K562 (cell line): ENCODE measurements at regions not wholly inside any gene's neighbourhood (a gene's known extent, or its start where the extent isn't known, plus 50 kb on each side); places are given as distances from the start of the nearest gene placed in this dataset.
"Not testable (repeated sequence)": the region's sequence is repeated elsewhere in the genome, so short reads cannot be mapped to it uniquely, and the experiment has no call there.

Source experiments
- ATAC-seq: fragments of 200-7000 bp; cut with Tn5 transposase; 3 replicates; pipeline ENCODE4 v1.9.1; 2020; ENCODE audit warnings: moderate library complexity
- BruUV-seq: library from RNA; stranded (reverse); fragments of 400-500 nt; replicated peaks from 2 replicates; lab custom pipeline; 2021; lab: Mats Ljungman, UMichigan
- CTCF ChIA-PET: fragments of 300-600 bp; formaldehyde crosslinking; extraction: SDS; loops from one replicate; lab custom pipeline; 2021; ENCODE audit warnings: low intra/inter-chr PET ratio; lab: Yijun Ruan, JAX
- POLR2A ChIA-PET: fragments of 300-600, 350-650 bp; sonication (Branson Sonifier 250); formaldehyde crosslinking; extraction: SDS; loops from one replicate; lab custom pipeline; 2021; ENCODE audit warnings: antibody characterized with exemption, inconsistent platforms; lab: Yijun Ruan, JAX
- DNase-seq, 4 experiments: peaks; one replicate each; pipeline versions ENCODE4 v3.0.0 to v3.0.0-alpha.2; 2011 to 2018; ENCODE audit warnings: low spot score in 3 of 4, mixed read lengths in 3 of 4; ENCODE audit errors: extremely low read depth in 1 of 4
- FAIRE-seq: peaks from 2 replicates; lab custom pipeline; 2011; peaks lifted over from hg19 to GRCh38; lab: Jason Lieb, UNC
- H2AFZ ChIP-seq: 2 replicates; pipeline ENCODE4 v1.6.0; 2011; ENCODE audit warnings: low read depth, low read length, control low read depth, inconsistent platforms
- H3K27ac ChIP-seq: fragments of 200-600 bp; 3 replicates; pipeline ENCODE4 v1.8.0; 2011; ENCODE audit warnings: low read depth, mild to moderate bottlenecking, control low read depth, inconsistent platforms, low read length, moderate library complexity, mixed read lengths; ENCODE audit errors: extremely low read depth
- H3K27me3 ChIP-seq, 2 experiments: fragments of 300-600 bp in 1 of 2; 2 replicates in 1 of 2; 3 replicates in 1 of 2; pipeline versions ENCODE4 v1.6.0 to v1.8.0; 2011; ENCODE audit warnings: inconsistent platforms in 2 of 2, low read length in 2 of 2, mild to moderate bottlenecking in 1 of 2, mixed read lengths in 1 of 2, moderate library complexity in 1 of 2; ENCODE audit not compliant: control insufficient read depth in 2 of 2, insufficient read depth in 2 of 2
- H3K36me3 ChIP-seq: fragments of 300-600 bp; 3 replicates; pipeline ENCODE4 v1.8.0; 2011; ENCODE audit warnings: mild to moderate bottlenecking, low read length, inconsistent platforms; ENCODE audit not compliant: control insufficient read depth, insufficient read depth
- H3K4me1 ChIP-seq, 2 experiments: fragments of 200-600 bp in 1 of 2; replicated peaks in 1 of 2; 2 replicates in 1 of 2; 3 replicates in 1 of 2; pipeline versions ENCODE4 v1.5.1 to v1.8.0; 2011; ENCODE audit warnings: inconsistent platforms in 2 of 2, low read length in 2 of 2, mild to moderate bottlenecking in 1 of 2, mixed read lengths in 1 of 2, moderate library complexity in 1 of 2; ENCODE audit not compliant: control insufficient read depth in 2 of 2, insufficient read depth in 2 of 2
- H3K4me2 ChIP-seq: 2 replicates; pipeline ENCODE4 v1.6.1; 2011; ENCODE audit warnings: low read length, control low read depth, inconsistent platforms, mixed read lengths; ENCODE audit not compliant: insufficient read depth
- H3K4me3 ChIP-seq: fragments of 200-600 bp; sonication (generic), shearing (Covaris generic); 2 replicates; pipeline ENCODE4 v1.5.1; 2016; ENCODE audit warnings: control low read depth, inconsistent platforms
- H3K79me2 ChIP-seq: fragments of 200-600 bp; 3 replicates; pipeline ENCODE4 v1.8.0; 2011; ENCODE audit warnings: low read length, inconsistent platforms; ENCODE audit not compliant: control insufficient read depth, insufficient read depth
- H3K9ac ChIP-seq, 2 experiments: 2 replicates each; pipeline versions ENCODE4 v1.6.0 to v1.6.1; 2011; ENCODE audit warnings: low read depth in 2 of 2, low read length in 2 of 2, control low read depth in 1 of 2, inconsistent platforms in 1 of 2, mild to moderate bottlenecking in 1 of 2, mixed read lengths in 1 of 2; ENCODE audit not compliant: insufficient read depth in 1 of 2
- H3K9me1 ChIP-seq: one replicate; pipeline ENCODE4 v1.6.0; 2011; ENCODE audit warnings: inconsistent platforms, mild to moderate bottlenecking, low read length, moderate library complexity; ENCODE audit not compliant: control insufficient read depth, insufficient read depth
- H3K9me3 ChIP-seq: replicated peaks from 2 replicates; pipeline ENCODE4 v1.5.1; 2011; ENCODE audit warnings: low read depth, low read length, inconsistent platforms; ENCODE audit not compliant: control insufficient read depth, insufficient read depth
- H4K20me1 ChIP-seq: replicated peaks from 2 replicates; pipeline ENCODE4 v1.6.1; 2011; ENCODE audit warnings: low read length, inconsistent platforms, mixed read lengths; ENCODE audit not compliant: control insufficient read depth, insufficient read depth
- ARHGAP35 ChIP-seq: fragments of 450-650 bp; IDR thresholded peaks from 2 replicates; pipeline ENCODE4 v1.6.1; 2018; ENCODE audit not compliant: partially characterized antibody
- DPF2 ChIP-seq: fragments of 450-650 bp; IDR thresholded peaks from 2 replicates; pipeline ENCODE4 v1.6.1; 2016
- POLR2H ChIP-seq: IDR thresholded peaks from 2 replicates; pipeline ENCODE4 v1.6.1; 2016; ENCODE audit warnings: missing genetic modification characterization, low read depth, mild to moderate bottlenecking, control low read depth, missing compliant biosample characterization, moderate library complexity
- POLR3A ChIP-seq: IDR thresholded peaks from 2 replicates; pipeline ENCODE4 v1.6.1; 2011; ENCODE audit warnings: borderline replicate concordance, mild to moderate bottlenecking, moderate library complexity; ENCODE audit not compliant: insufficient read length, insufficient read depth; ENCODE audit errors: extremely low read depth
- TAF7 ChIP-seq: fragments of 450-650 bp; IDR thresholded peaks from 2 replicates; pipeline ENCODE4 v1.6.1; 2016; ENCODE audit warnings: missing genetic modification characterization, missing compliant biosample characterization
- TCFL5 ChIP-seq: fragments of 250-450 bp; sonication (Bioruptor Pico); conservative IDR thresholded peaks from 2 replicates; pipeline ENCODE4 v1.6.1; 2021; ENCODE audit warnings: mild to moderate bottlenecking, moderate library complexity, matching md5 sums
- ZNF124 ChIP-seq: sonication (generic); formaldehyde crosslinking; IDR thresholded peaks from 2 replicates; pipeline ENCODE4 v1.8.1; 2022; ENCODE audit warnings: missing genetic modification reagents
- WGBS: fragments of 100-300 bp; shearing (Covaris generic); methylation state at CpG from one replicate; pipeline ENCODE4 v1.1.6; 2016; ENCODE audit warnings: low coverage, mixed read lengths; ENCODE audit not compliant: insufficient coverage; ENCODE audit errors: missing lambda C conversion rate; 5-methylcytosine and 5-hydroxymethylcytosine counted together
- in situ Hi-C: fragments of 300-500 bp; cut with MboI; formaldehyde crosslinking; loops from 4 replicates; pipeline ENCODE4 v1.15.0; 2018; ENCODE audit warnings: inconsistent platforms, mixed read lengths
- intact Hi-C: fragments of 100-400 bp; cut with micrococcal nuclease; formaldehyde crosslinking; loops from 2 replicates; pipeline ENCODE4 v1.14.2; 2022
- TF ChIP-seq, protein P1 (sequence below): fragments of 250-450 bp; sonication (Bioruptor Pico); IDR thresholded peaks from 2 replicates; pipeline ENCODE4 v1.5.0; 2020; ENCODE audit warnings: mild to moderate bottlenecking, borderline replicate concordance
- TF ChIP-seq, protein P2 (sequence below): IDR thresholded peaks from 2 replicates; pipeline ENCODE4 v1.6.1; 2012; ENCODE audit warnings: low read depth, low read length, improper control_type of control experiment, borderline replicate concordance
- TF ChIP-seq, protein P3 (sequence below): fragments of 250-450 bp; sonication (Bioruptor Pico); IDR thresholded peaks from 2 replicates; pipeline ENCODE4 v1.8.0; 2022; ENCODE audit warnings: moderate library complexity, mild to moderate bottlenecking, inconsistent platforms

DNA sequence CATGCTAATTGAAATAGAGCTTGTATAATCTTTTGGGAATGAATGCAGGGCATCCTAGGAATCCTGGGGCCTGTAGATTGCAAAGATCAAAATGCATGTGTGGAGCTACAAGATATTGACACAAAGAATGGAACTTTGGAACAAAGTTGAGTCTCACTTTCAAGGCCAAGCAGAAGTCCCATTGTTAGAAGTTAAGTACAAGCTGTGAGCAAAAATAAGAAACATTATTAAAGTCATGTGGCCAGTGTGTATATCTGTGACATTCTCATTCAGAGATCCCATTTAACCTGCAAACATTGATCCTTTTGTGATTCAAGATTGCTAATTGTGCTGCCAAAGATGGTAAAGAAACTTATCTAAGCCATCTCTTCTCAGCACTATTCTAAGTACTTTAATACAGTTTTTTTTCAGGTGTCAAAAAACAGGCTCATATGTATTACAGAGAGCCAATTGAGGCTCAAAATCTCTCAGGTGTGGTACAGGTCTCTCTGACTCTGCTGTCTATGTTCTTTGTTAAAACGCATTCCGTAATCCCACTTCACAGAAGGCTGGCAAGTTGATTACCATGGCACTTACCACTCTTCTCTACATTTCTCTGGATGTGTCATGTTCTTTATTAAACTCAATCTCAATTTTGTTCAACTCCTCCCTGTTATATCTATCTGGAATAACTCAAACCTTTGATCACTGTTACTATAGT lies 704.4 kb upstream of the NEGR1 start:
- DNase-seq (no peak), FAIRE-seq (no peak), ATAC-seq (no peak)
- H3K27me3 ChIP-seq = no peaks in the 10 kb centered on the region
- no peak overlapping the region for H3K27ac ChIP-seq
- in situ Hi-C loops (no loop called here), intact Hi-C loops (no loop called here)
- no peak overlapping the region for H2AFZ ChIP-seq
- CTCF ChIA-PET = no interaction called here
- TF ChIP-seq DPF2 = no peak
- no peak for TF ChIP-seq TAF7 (tag)
- no peak for TF ChIP-seq POLR2H
- TF ChIP-seq ARHGAP35 = no peak
- TF ChIP-seq, protein P1, sequence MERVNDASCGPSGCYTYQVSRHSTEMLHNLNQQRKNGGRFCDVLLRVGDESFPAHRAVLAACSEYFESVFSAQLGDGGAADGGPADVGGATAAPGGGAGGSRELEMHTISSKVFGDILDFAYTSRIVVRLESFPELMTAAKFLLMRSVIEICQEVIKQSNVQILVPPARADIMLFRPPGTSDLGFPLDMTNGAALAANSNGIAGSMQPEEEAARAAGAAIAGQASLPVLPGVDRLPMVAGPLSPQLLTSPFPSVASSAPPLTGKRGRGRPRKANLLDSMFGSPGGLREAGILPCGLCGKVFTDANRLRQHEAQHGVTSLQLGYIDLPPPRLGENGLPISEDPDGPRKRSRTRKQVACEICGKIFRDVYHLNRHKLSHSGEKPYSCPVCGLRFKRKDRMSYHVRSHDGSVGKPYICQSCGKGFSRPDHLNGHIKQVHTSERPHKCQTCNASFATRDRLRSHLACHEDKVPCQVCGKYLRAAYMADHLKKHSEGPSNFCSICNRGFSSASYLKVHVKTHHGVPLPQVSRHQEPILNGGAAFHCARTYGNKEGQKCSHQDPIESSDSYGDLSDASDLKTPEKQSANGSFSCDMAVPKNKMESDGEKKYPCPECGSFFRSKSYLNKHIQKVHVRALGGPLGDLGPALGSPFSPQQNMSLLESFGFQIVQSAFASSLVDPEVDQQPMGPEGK (CRISPR knock-in tag) = no peak
- TF ChIP-seq POLR3A = no peak
- no peak for TF ChIP-seq ZNF124 (CRISPR knock-in tag)
- no peak for TF ChIP-seq TCFL5 (CRISPR knock-in tag)
- TF ChIP-seq, protein P2, sequence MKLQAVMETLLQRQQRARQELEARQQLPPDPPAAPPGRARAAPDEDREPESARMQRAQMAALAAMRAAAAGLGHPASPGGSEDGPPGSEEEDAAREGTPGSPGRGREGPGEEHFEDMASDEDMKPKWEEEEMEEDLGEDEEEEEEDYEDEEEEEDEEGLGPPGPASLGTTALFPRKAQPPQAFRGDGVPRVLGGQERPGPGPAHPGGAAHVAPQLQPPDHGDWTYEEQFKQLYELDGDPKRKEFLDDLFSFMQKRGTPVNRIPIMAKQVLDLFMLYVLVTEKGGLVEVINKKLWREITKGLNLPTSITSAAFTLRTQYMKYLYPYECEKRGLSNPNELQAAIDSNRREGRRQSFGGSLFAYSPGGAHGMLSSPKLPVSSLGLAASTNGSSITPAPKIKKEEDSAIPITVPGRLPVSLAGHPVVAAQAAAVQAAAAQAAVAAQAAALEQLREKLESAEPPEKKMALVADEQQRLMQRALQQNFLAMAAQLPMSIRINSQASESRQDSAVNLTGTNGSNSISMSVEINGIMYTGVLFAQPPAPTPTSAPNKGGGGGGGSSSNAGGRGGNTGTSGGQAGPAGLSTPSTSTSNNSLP = no peak
- TF ChIP-seq, protein P3, sequence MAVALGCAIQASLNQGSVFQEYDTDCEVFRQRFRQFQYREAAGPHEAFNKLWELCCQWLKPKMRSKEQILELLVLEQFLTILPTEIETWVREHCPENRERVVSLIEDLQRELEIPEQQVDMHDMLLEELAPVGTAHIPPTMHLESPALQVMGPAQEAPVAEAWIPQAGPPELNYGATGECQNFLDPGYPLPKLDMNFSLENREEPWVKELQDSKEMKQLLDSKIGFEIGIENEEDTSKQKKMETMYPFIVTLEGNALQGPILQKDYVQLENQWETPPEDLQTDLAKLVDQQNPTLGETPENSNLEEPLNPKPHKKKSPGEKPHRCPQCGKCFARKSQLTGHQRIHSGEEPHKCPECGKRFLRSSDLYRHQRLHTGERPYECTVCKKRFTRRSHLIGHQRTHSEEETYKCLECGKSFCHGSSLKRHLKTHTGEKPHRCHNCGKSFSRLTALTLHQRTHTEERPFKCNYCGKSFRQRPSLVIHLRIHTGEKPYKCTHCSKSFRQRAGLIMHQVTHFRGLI = no peak
- POLR2A ChIA-PET = no interaction called here
- H3K9me3 ChIP-seq = no peaks in the 10 kb centered on the region
- no peak overlapping the region for H3K4me3 ChIP-seq
- WGBS = 0% methylated on average over 2 of the region's 2 CpGs
- H3K9me1 ChIP-seq = no peaks in the 10 kb centered on the region
- H4K20me1 ChIP-seq = no peaks in the 10 kb centered on the region
- H3K4me1 ChIP-seq = no peaks in the 10 kb centered on the region
- H3K79me2 ChIP-seq = no peaks in the 10 kb centered on the region
- no peak overlapping the region for H3K4me2 ChIP-seq
- no peak overlapping the region for H3K9ac ChIP-seq
- no peaks in the 10 kb centered on the region for H3K36me3 ChIP-seq
- BruUV-seq = no TSS peak

DNA sequence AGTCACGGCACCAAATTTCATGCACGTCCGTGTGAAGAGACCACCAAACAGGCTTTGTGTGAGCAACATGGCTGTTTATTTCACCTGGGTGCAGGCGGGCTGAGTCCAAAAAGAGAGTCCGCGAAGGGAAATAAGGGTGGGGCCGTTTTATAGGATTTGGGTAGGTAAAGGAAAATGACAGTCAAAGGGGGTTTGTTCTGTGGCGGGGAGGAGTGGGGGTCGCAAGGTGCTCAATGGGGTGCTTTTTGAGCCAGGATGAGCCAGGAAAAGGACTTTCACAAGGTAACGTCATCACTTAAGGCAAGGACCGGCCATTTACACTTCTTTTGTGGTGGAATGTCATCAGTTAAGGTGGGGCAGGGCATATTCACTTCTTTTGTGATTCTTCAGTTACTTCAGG lies 702.7 kb upstream of the NEGR1 start:
- H3K9me3 ChIP-seq, FAIRE-seq, H3K79me2 ChIP-seq, in situ Hi-C loops, intact Hi-C loops, H3K4me1 ChIP-seq, H3K27ac ChIP-seq, H3K9ac ChIP-seq, H3K9me1 ChIP-seq, H3K4me3 ChIP-seq, ATAC-seq, H3K4me2 ChIP-seq, DNase-seq, POLR2A ChIA-PET, H4K20me1 ChIP-seq, BruUV-seq, CTCF ChIA-PET, H3K27me3 ChIP-seq, H2AFZ ChIP-seq, H3K36me3 ChIP-seq: not testable (repeated sequence)
- WGBS = 1% methylated on average over 9 of the region's 11 CpGs
